Activated CD4-positive, CD25-positive, alpha-beta regulatory T cell (primary cell): ENCODE measurements at regions not wholly inside any gene's neighbourhood (a gene's known extent, or its start where the extent isn't known, plus 50 kb on each side); places are given as distances from the start of the nearest gene placed in this dataset.
"Not testable (repeated sequence)": the region's sequence is repeated elsewhere in the genome, so short reads cannot be mapped to it uniquely, and the experiment has no call there.

ENCODE experiments used
- DNase-seq, 4 experiments: peaks; one replicate each; lab custom pipeline; 2025; lab: John Stamatoyannopoulos, UW

- DNase-seq, result not testable (repeated sequence)
Measured at GRCh38 chr12:131632652-131633023, 78.3 kb upstream of the SFSWAP start.

- not testable (repeated sequence) for DNase-seq
Measured at GRCh38 chr12:131633610-131634009, 77.3 kb upstream of the SFSWAP start.

- DNase-seq, result no peak
Measured at GRCh38 chr12:131634037-131634436, 76.9 kb upstream of the SFSWAP start.

- DNase-seq, result not testable (repeated sequence)
Measured at GRCh38 chr12:131635012-131635411, 75.9 kb upstream of the SFSWAP start.

- no peak for DNase-seq
Measured at GRCh38 chr12:131635491-131636122, 75.3 kb upstream of the SFSWAP start.

- no peak for DNase-seq
Measured at GRCh38 chr12:131636266-131636665, 74.6 kb upstream of the SFSWAP start.

GRCh38 chr12:131636940-131637750 lies 73.7 kb upstream of the SFSWAP start:
- no peak for DNase-seq

GRCh38 chr12:131637986-131638385 lies 72.9 kb upstream of the SFSWAP start:
- no peak for DNase-seq

- DNase-seq, result no peak
Measured at GRCh38 chr12:131639270-131639940, 71.5 kb upstream of the SFSWAP start.

- no peak for DNase-seq
Measured at GRCh38 chr12:131640525-131640924, 70.4 kb upstream of the SFSWAP start.

- DNase-seq, result no peak
Measured at GRCh38 chr12:131641315-131641714, 69.6 kb upstream of the SFSWAP start.

- DNase-seq, result no peak
Measured at GRCh38 chr12:131642101-131642540, 68.8 kb upstream of the SFSWAP start.

GRCh38 chr12:131642771-131643170 lies 68.1 kb upstream of the SFSWAP start:
- DNase-seq, result no peak

GRCh38 chr12:131643631-131644452 lies 67.0 kb upstream of the SFSWAP start:
- DNase-seq, result no peak

GRCh38 chr12:131644481-131644880 lies 66.4 kb upstream of the SFSWAP start:
- no peak for DNase-seq

- not testable (repeated sequence) for DNase-seq
Measured at GRCh38 chr12:131644917-131645316, 66.0 kb upstream of the SFSWAP start.

GRCh38 chr12:131645557-131645956 lies 65.3 kb upstream of the SFSWAP start:
- DNase-seq, result not testable (repeated sequence)

- not testable (repeated sequence) for DNase-seq
Measured at GRCh38 chr12:131646444-131646843, 64.4 kb upstream of the SFSWAP start.

GRCh38 chr12:131647667-131648066 lies 63.2 kb upstream of the SFSWAP start:
- no peak for DNase-seq

GRCh38 chr12:131655469-131656174 lies 55.3 kb upstream of the SFSWAP start:
- not testable (repeated sequence) for DNase-seq

GRCh38 chr12:131656796-131657195 lies 54.1 kb upstream of the SFSWAP start:
- DNase-seq, result not testable (repeated sequence)
